GM21423 (cell line): ENCODE measurements at regions not wholly inside any gene's neighbourhood (a gene's known extent, or its start where the extent isn't known, plus 50 kb on each side); places are given as distances from the start of the nearest gene placed in this dataset.
"Not testable (repeated sequence)": the region's sequence is repeated elsewhere in the genome, so short reads cannot be mapped to it uniquely, and the experiment has no call there.

Experiments
- ATAC-seq: cut with Tn5 transposase; IDR thresholded peaks from one replicate; pipeline ENCODE4 v1.9.1; 2021; ENCODE audit warnings: mild to moderate bottlenecking, moderate library complexity; ENCODE audit not compliant: unreplicated experiment

GRCh38 chr3:177382944-177383343 is 185.7 kb upstream of the TBL1XR1 start:
- no peak for ATAC-seq

GRCh38 chr3:177385186-177385585 is 187.9 kb upstream of the TBL1XR1 start:
- ATAC-seq, result no peak

GRCh38 chr3:177385831-177386301 is 188.6 kb upstream of the TBL1XR1 start:
- no peak for ATAC-seq

- ATAC-seq, result no peak
Observed at GRCh38 chr3:177388209-177388608, 190.9 kb upstream of the TBL1XR1 start.

GRCh38 chr3:177394231-177395024 is 197.1 kb upstream of the TBL1XR1 start:
- not testable (repeated sequence) for ATAC-seq

- ATAC-seq, result no peak
Observed at GRCh38 chr3:177396733-177397132, 199.5 kb upstream of the TBL1XR1 start.

GRCh38 chr3:177401375-177401774 is 204.1 kb upstream of the TBL1XR1 start:
- no peak for ATAC-seq

GRCh38 chr3:177402533-177402932 is 205.3 kb upstream of the TBL1XR1 start:
- ATAC-seq, result no peak

- ATAC-seq, result no peak
Observed at GRCh38 chr3:177405191-177405672, 207.9 kb upstream of the TBL1XR1 start.

GRCh38 chr3:177410730-177411129 is 213.4 kb upstream of the TBL1XR1 start:
- ATAC-seq, result peak; percentile 78

- no peak for ATAC-seq
Observed at GRCh38 chr3:177411201-177411600, 213.9 kb upstream of the TBL1XR1 start.

- not testable (repeated sequence) for ATAC-seq
Observed at GRCh38 chr3:177412677-177413170, 215.4 kb upstream of the TBL1XR1 start.

GRCh38 chr3:177414093-177414492 is 216.8 kb upstream of the TBL1XR1 start:
- no peak for ATAC-seq

- no peak for ATAC-seq
Observed at GRCh38 chr3:177418787-177419186, 221.5 kb upstream of the TBL1XR1 start.

- ATAC-seq, result no peak
Observed at GRCh38 chr3:177419904-177420601, 222.8 kb upstream of the TBL1XR1 start.

GRCh38 chr3:177420651-177421480 is 223.6 kb upstream of the TBL1XR1 start:
- no peak for ATAC-seq

GRCh38 chr3:177421481-177421785 is 224.2 kb upstream of the TBL1XR1 start:
- no peak for ATAC-seq

- no peak for ATAC-seq
Observed at GRCh38 chr3:177424521-177424920, 227.2 kb upstream of the TBL1XR1 start.

- ATAC-seq, result no peak
Observed at GRCh38 chr3:177425042-177425441, 227.8 kb upstream of the TBL1XR1 start.

- ATAC-seq, result no peak
Observed at GRCh38 chr3:177426106-177426877, 229.0 kb upstream of the TBL1XR1 start.
